ENCODE measurements at regions not wholly inside any gene's neighbourhood (a gene's known extent, or its start where the extent isn't known, plus 50 kb on each side); places are given as distances from the start of the nearest gene placed in this dataset.

GRCh38 chr2:200077210-200077650 lies 121.8 kb downstream of the MAIP1 start:
- peaks cover 0 to 2% (median 0%) of the 10 kb centered on the region in 3 donors for H3K9me3 ChIP-seq (ENCODE audit: control extremely low read depth in 1 of 3, control insufficient read depth in 2 of 3, insufficient read depth in 1 of 3, low read length in 2 of 3)
- intact Hi-C loops (cut with micrococcal nuclease) = no loop called here
- Mint-ChIP-seq H3K9me3 (ENCODE audit: insufficient read depth) (no peaks in the 10 kb centered on the region), H3K27ac (no peak overlapping the region), H3K4me1 (no peaks in the 10 kb centered on the region), H3K27me3 (peaks cover 19% of the 10 kb centered on the region), H3K4me3 (no peak overlapping the region)
- H3K27ac ChIP-seq (ENCODE audit: low read length in 2 of 2) = no peak overlapping the region
- no peak overlapping the region for H3K9ac ChIP-seq (ENCODE audit: low read length)
- no peaks in the 10 kb centered on the region for H3K4me1 ChIP-seq (ENCODE audit: control insufficient read depth in 2 of 2, insufficient read depth in 2 of 2, low read length in 2 of 2)
- no peak overlapping the region for H3K4me2 ChIP-seq (replicated peaks; ENCODE audit: low read depth, low read length, poor library complexity, severe bottlenecking)
- no peak for DNase-seq
- no peak overlapping the region for H2AFZ ChIP-seq (ENCODE audit: insufficient read depth, low read depth, low read length, poor library complexity, severe bottlenecking)
- TF ChIP-seq EZH2 (IDR thresholded peaks at IDR 0.05; ENCODE audit: borderline replicate concordance, insufficient read depth, low read depth, low read length, poor library complexity, severe bottlenecking) (no peak), CTCF (IDR thresholded peaks at IDR 0.05) (no peak)
- no peaks in the 10 kb centered on the region for H4K20me1 ChIP-seq (ENCODE audit: control insufficient read depth, insufficient read depth, low read length, poor library complexity, severe bottlenecking)
- ATAC-seq (ENCODE audit: low read depth) = no peak
- H3K36me3 ChIP-seq (replicated peaks in 1 of 2; ENCODE audit: control extremely low read depth in 1 of 2, control insufficient read depth in 1 of 2, extremely low read depth in 1 of 2, insufficient read depth in 2 of 2, low read length in 1 of 2) = no peaks in the 10 kb centered on the region
- no peak overlapping the region for H3K4me3 ChIP-seq (ENCODE audit: control extremely low read depth in 1 of 5, extremely low read depth in 1 of 5, insufficient read depth in 1 of 5, low read depth in 2 of 5, low read length in 4 of 5)
- no CpG with 5 or more reads among the region's 5 CpGs for WGBS (ENCODE audit: insufficient coverage)
- ChIA-PET CTCF (no interaction called here), POLR2A (no interaction called here)
- H3K27me3 ChIP-seq (replicated peaks in 1 of 4; ENCODE audit: control extremely low read depth in 1 of 4, control insufficient read depth in 3 of 4, insufficient read depth in 4 of 4, low read length in 3 of 4) = no peaks in the 10 kb centered on the region
- H3K79me2 ChIP-seq (ENCODE audit: control insufficient read depth, insufficient read depth, low read length) = no peaks in the 10 kb centered on the region

GRCh38 chr2:200077838-200078237 lies 122.5 kb downstream of the MAIP1 start:
- DNase-seq (no peak), ATAC-seq (ENCODE audit: low read depth) (no peak)
- H3K4me3 Mint-ChIP-seq = no peak overlapping the region
- ChIA-PET POLR2A (no interaction called here), CTCF (no interaction called here)
- H3K4me2 ChIP-seq (replicated peaks; ENCODE audit: low read depth, low read length, poor library complexity, severe bottlenecking) = no peak overlapping the region
- WGBS (ENCODE audit: insufficient coverage) = 100% methylated on average over 3 of the region's 3 CpGs
- peaks cover 19% of the 10 kb centered on the region for H3K27me3 Mint-ChIP-seq
- intact Hi-C loops (cut with micrococcal nuclease) = no loop called here
- H2AFZ ChIP-seq (ENCODE audit: insufficient read depth, low read depth, low read length, poor library complexity, severe bottlenecking) = no peak overlapping the region
- TF ChIP-seq EZH2 (IDR thresholded peaks at IDR 0.05; ENCODE audit: borderline replicate concordance, insufficient read depth, low read depth, low read length, poor library complexity, severe bottlenecking) (no peak), CTCF (IDR thresholded peaks at IDR 0.05) (no peak)
- no peaks in the 10 kb centered on the region for H4K20me1 ChIP-seq (ENCODE audit: control insufficient read depth, insufficient read depth, low read length, poor library complexity, severe bottlenecking)
- no peak overlapping the region for H3K4me3 ChIP-seq (ENCODE audit: control extremely low read depth in 1 of 5, extremely low read depth in 1 of 5, insufficient read depth in 1 of 5, low read depth in 2 of 5, low read length in 4 of 5)
- H3K4me1 Mint-ChIP-seq = no peaks in the 10 kb centered on the region
- H3K9me3 ChIP-seq (ENCODE audit: control extremely low read depth in 1 of 3, control insufficient read depth in 2 of 3, insufficient read depth in 1 of 3, low read length in 2 of 3) = peaks cover 0 to 2% (median 0%) of the 10 kb centered on the region in 3 donors
- H3K27ac Mint-ChIP-seq = no peak overlapping the region
- H3K4me1 ChIP-seq (ENCODE audit: control insufficient read depth in 2 of 2, insufficient read depth in 2 of 2, low read length in 2 of 2) = no peaks in the 10 kb centered on the region
- H3K9ac ChIP-seq (ENCODE audit: low read length) = no peak overlapping the region
- no peaks in the 10 kb centered on the region for H3K36me3 ChIP-seq (replicated peaks in 1 of 2; ENCODE audit: control extremely low read depth in 1 of 2, control insufficient read depth in 1 of 2, extremely low read depth in 1 of 2, insufficient read depth in 2 of 2, low read length in 1 of 2)
- H3K79me2 ChIP-seq (ENCODE audit: control insufficient read depth, insufficient read depth, low read length) = no peaks in the 10 kb centered on the region
- no peaks in the 10 kb centered on the region for H3K9me3 Mint-ChIP-seq (ENCODE audit: insufficient read depth)
- no peak overlapping the region for H3K27ac ChIP-seq (ENCODE audit: low read length in 2 of 2)
- H3K27me3 ChIP-seq (replicated peaks in 1 of 4; ENCODE audit: control extremely low read depth in 1 of 4, control insufficient read depth in 3 of 4, insufficient read depth in 4 of 4, low read length in 3 of 4) = no peaks in the 10 kb centered on the region

Data from B cell (primary cell).